ENCODE measurements at regions not wholly inside any gene's neighbourhood (a gene's known extent, or its start where the extent isn't known, plus 50 kb on each side); places are given as distances from the start of the nearest gene placed in this dataset.

- no peak for ATAC-seq
- no peak overlapping the region for H3K4me2 ChIP-seq
- no peaks in the 10 kb centered on the region for H3F3A ChIP-seq (replicated peaks; ENCODE audit: low read depth)
- DNase-seq (ENCODE audit: low spot score): no peak
- H3K36me3 Mint-ChIP-seq (ENCODE audit: low read depth): no peaks in the 10 kb centered on the region
- no peak for TF ChIP-seq EZH2 (IDR thresholded peaks at IDR 0.05; ENCODE audit: low read depth, unreplicated experiment)
- no peak overlapping the region for H3K27ac Mint-ChIP-seq
- no peaks in the 10 kb centered on the region for H3K79me2 ChIP-seq (replicated peaks; ENCODE audit: insufficient read depth)
- no peaks in the 10 kb centered on the region for H3K4me1 Mint-ChIP-seq
- H3K27me3 ChIP-seq (ENCODE audit: insufficient read depth): no peaks in the 10 kb centered on the region
- H3K4me3 Mint-ChIP-seq: no peak overlapping the region
- no peak overlapping the region for H2AFZ ChIP-seq
- no peak overlapping the region for H3K4me3 ChIP-seq
- H3K4me1 ChIP-seq (ENCODE audit: insufficient read depth): no peaks in the 10 kb centered on the region
- H3K36me3 ChIP-seq (ENCODE audit: insufficient read depth): no peaks in the 10 kb centered on the region
- H4K20me1 ChIP-seq (replicated peaks; ENCODE audit: insufficient read depth): no peaks in the 10 kb centered on the region
- H3K9me3 Mint-ChIP-seq: no peaks in the 10 kb centered on the region
- H3K9me2 ChIP-seq (ENCODE audit: insufficient read depth): no peaks in the 10 kb centered on the region
- no peak overlapping the region for H3K27ac ChIP-seq (ENCODE audit: low read depth)
- no peaks in the 10 kb centered on the region for H3K27me3 Mint-ChIP-seq (ENCODE audit: insufficient read depth, low read depth, poor library complexity)
Observed at GRCh38 chr7:16187131-16187530, 234.2 kb downstream of the CRPPA start.

GRCh38 chr7:16178585-16178984 lies 242.8 kb downstream of the CRPPA start:
- H3K27me3 Mint-ChIP-seq (ENCODE audit: insufficient read depth, low read depth, poor library complexity): no peaks in the 10 kb centered on the region
- DNase-seq (ENCODE audit: low spot score) (no peak), ATAC-seq (no peak)
- Histone ChIP-seq H4K20me1 (replicated peaks; ENCODE audit: insufficient read depth) (no peaks in the 10 kb centered on the region), H3K4me1 (ENCODE audit: insufficient read depth) (no peaks in the 10 kb centered on the region), H3K27me3 (ENCODE audit: insufficient read depth) (no peaks in the 10 kb centered on the region), H3F3A (replicated peaks; ENCODE audit: low read depth) (no peaks in the 10 kb centered on the region), H3K79me2 (replicated peaks; ENCODE audit: insufficient read depth) (no peaks in the 10 kb centered on the region), H3K4me2 (no peak overlapping the region), H3K4me3 (no peak overlapping the region), H2AFZ (no peak overlapping the region), H3K9me2 (ENCODE audit: insufficient read depth) (no peaks in the 10 kb centered on the region), H3K27ac (ENCODE audit: low read depth) (no peak overlapping the region), H3K36me3 (ENCODE audit: insufficient read depth) (no peaks in the 10 kb centered on the region)
- no peak overlapping the region for H3K4me3 Mint-ChIP-seq
- no peaks in the 10 kb centered on the region for H3K9me3 Mint-ChIP-seq
- H3K4me1 Mint-ChIP-seq: no peaks in the 10 kb centered on the region
- no peaks in the 10 kb centered on the region for H3K36me3 Mint-ChIP-seq (ENCODE audit: low read depth)
- no peak for TF ChIP-seq CTCF (conservative IDR thresholded peaks at IDR 0.05; ENCODE audit: low read depth in 2 of 2)
- TF ChIP-seq ZNF462 (CRISPR knock-in tag; IDR thresholded peaks at IDR 0.05): no peak
- no peak for TF ChIP-seq STAT1 (IDR thresholded peaks at IDR 0.05; ENCODE audit: unreplicated experiment)
- TF ChIP-seq ETS1 (IDR thresholded peaks at IDR 0.05): no peak
- no peak for TF ChIP-seq NANOG (IDR thresholded peaks at IDR 0.05; ENCODE audit: borderline replicate concordance)
- no peak for TF ChIP-seq ZNF114 (CRISPR knock-in tag; IDR thresholded peaks at IDR 0.05)
- no peak for TF ChIP-seq EZH2 (IDR thresholded peaks at IDR 0.05; ENCODE audit: low read depth, unreplicated experiment)
- TF ChIP-seq EZH2phosphoT487 (IDR thresholded peaks at IDR 0.05; ENCODE audit: unreplicated experiment): no peak
- no peak overlapping the region for H3K27ac Mint-ChIP-seq

Data from GM23338 (cell line).